Gastrocnemius medialis (tissue), 4 donors: ENCODE measurements at regions not wholly inside any gene's neighbourhood (a gene's known extent, or its start where the extent isn't known, plus 50 kb on each side); places are given as distances from the start of the nearest gene placed in this dataset.

Experiments used
- CTCF ChIP-seq, 5 experiments: fragments of 450-650 bp in 3 of 5; fragments of 200-600 bp in 2 of 5; sonication (generic) in 2 of 5; IDR thresholded peaks in 4 of 5; conservative IDR thresholded peaks in 1 of 5; 1 replicate in 4 of 5; 2 replicates in 1 of 5; pipeline ENCODE4 v1.5.1; 2016 to 2019; ENCODE audit warnings: antibody characterized with exemption in 5 of 5, mild to moderate bottlenecking in 3 of 5, moderate library complexity in 3 of 5
- POLR2A ChIP-seq, 2 donors: fragments of 450-650 bp; IDR thresholded peaks; one replicate each; pipeline ENCODE4 v1.6.1; 2017; ENCODE audit warnings: antibody characterized with exemption in 2 of 2, mild to moderate bottlenecking in 2 of 2, moderate library complexity in 2 of 2

- no peak for TF ChIP-seq CTCF (IDR thresholded peaks at IDR 0.05 in 4 of 5, conservative IDR thresholded peaks at IDR 0.05 in 1 of 5)
- no peak for TF ChIP-seq POLR2A (IDR thresholded peaks at IDR 0.05)
Observed at GRCh38 chr6:170042123-170042522, 248.8 kb downstream of the DLL1 start.
